H1 (cell line): ENCODE measurements at regions not wholly inside any gene's neighbourhood (a gene's known extent, or its start where the extent isn't known, plus 50 kb on each side); places are given as distances from the start of the nearest gene placed in this dataset.

Experiments
- CHD7 ChIP-seq: fragments of 300-600 bp; sonication (generic); IDR thresholded peaks from 2 replicates; pipeline ENCODE4 v1.7.1; 2012; ENCODE audit warnings: low read length, moderate library complexity, mild to moderate bottlenecking, inconsistent platforms; ENCODE audit not compliant: insufficient replicate concordance
- GABPA ChIP-seq: IDR thresholded peaks from 2 replicates; pipeline ENCODE4 v1.6.1; 2011; ENCODE audit warnings: mild to moderate bottlenecking, low read length, moderate library complexity, borderline replicate concordance; ENCODE audit not compliant: insufficient read depth
- NRF1 ChIP-seq: IDR thresholded peaks from 2 replicates; pipeline ENCODE4 v1.6.1; 2011; ENCODE audit warnings: mild to moderate bottlenecking, low read depth, low read length, improper control_type of control experiment
- SIN3A ChIP-seq, 2 experiments: IDR thresholded peaks in 1 of 2; conservative IDR thresholded peaks in 1 of 2; 2 replicates each; pipeline ENCODE4 v1.6.1; 2011 to 2012; ENCODE audit warnings: low read length in 2 of 2, improper control_type of control experiment in 1 of 2, low read depth in 1 of 2, mild to moderate bottlenecking in 1 of 2
- SP1 ChIP-seq: IDR thresholded peaks from 2 replicates; pipeline ENCODE4 v1.6.1; 2011; ENCODE audit warnings: low read depth, low read length
- SP2 ChIP-seq: IDR thresholded peaks from 2 replicates; pipeline ENCODE4 v1.6.1; 2012; ENCODE audit warnings: mild to moderate bottlenecking, low read length, inconsistent platforms
- TEAD4 ChIP-seq: IDR thresholded peaks from 2 replicates; pipeline ENCODE4 v1.6.1; 2012; ENCODE audit warnings: low read depth, low read length, inconsistent platforms, mixed read lengths

DNA sequence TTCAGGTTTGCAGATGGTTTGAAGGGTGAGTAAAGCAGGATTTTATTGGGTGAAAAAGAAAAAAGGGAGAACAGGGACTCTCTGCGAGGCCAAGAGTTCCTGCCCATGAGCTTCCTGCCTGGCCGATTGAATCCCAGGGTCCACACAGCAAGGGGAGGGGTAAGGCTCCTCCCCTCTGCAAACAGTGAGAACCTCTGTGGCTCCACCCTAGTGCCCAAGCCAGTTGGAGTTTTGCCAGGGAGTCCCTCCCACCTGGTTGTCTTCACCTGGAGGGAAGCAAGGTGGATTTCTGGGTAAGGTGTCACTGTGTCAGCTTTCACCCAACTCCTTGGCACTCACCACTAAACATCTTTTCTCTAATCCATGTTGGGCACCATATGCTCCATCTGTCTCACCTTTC lies 70.9 kb downstream of the PDHA2 start (continued):
- no peak for TF ChIP-seq CHD7
- no peak for TF ChIP-seq GABPA
- no peak for TF ChIP-seq SIN3A (conservative IDR thresholded peaks at IDR 0.05 in 1 of 2, IDR thresholded peaks at IDR 0.05 in 1 of 2; ENCODE audit: low read depth in 1 of 2, low read length in 2 of 2)
- no peak for TF ChIP-seq SP1
- no peak for TF ChIP-seq NRF1
- TF ChIP-seq TEAD4 = no peak
- no peak for TF ChIP-seq SP2
